Motor neuron (in vitro differentiated cells): ENCODE measurements at regions not wholly inside any gene's neighbourhood (a gene's known extent, or its start where the extent isn't known, plus 50 kb on each side); places are given as distances from the start of the nearest gene placed in this dataset.

Experiments
- ATAC-seq, 8 experiments: fragments of 200-7000 bp; cut with Tn5 transposase; replicated peaks in 6 of 8; 2 replicates each; pipeline ENCODE4 v1.8.0; 2021; ENCODE audit warnings: mild to moderate bottlenecking in 8 of 8, moderate library complexity in 8 of 8
- H3K27ac ChIP-seq, 2 donors: fragments of 250-450 bp; sonication (Bioruptor Pico); 2 replicates each; pipeline ENCODE4 v1.9.0; 2021; ENCODE audit warnings: antibody characterized with exemption in 2 of 2, mild to moderate bottlenecking in 2 of 2, moderate library complexity in 1 of 2
- H3K4me1 ChIP-seq, 2 donors: fragments of 250-450 bp; sonication (Bioruptor Pico); replicated peaks in 1 of 2; 2 replicates each; pipeline ENCODE4 v1.6.1; 2021; ENCODE audit warnings: antibody characterized with exemption in 2 of 2, mild to moderate bottlenecking in 2 of 2, moderate library complexity in 1 of 2
- H3K4me3 ChIP-seq, 5 donors: fragments of 250-450 bp; sonication (Bioruptor Pico); 2 replicates each; pipeline ENCODE4 v1.9.0; 2021; ENCODE audit warnings: antibody characterized with exemption in 5 of 5, mild to moderate bottlenecking in 5 of 5, moderate library complexity in 4 of 5
- WGBS, 10 experiments: fragments of 450-650 bp; shearing (Covaris generic); methylation state at CpG; one replicate each; pipeline ENCODE4 v1.0.0; 2022; 5-methylcytosine and 5-hydroxymethylcytosine counted together
- in situ Hi-C, 9 experiments: fragments of 400-800 bp; cut with MboI; loops; one replicate each; pipeline ENCODE4 v1.15.0; 2021; ENCODE audit warnings: low sequenced_read_pairs in 9 of 9, low pct_unique_long_range_greater_than_20kb in 2 of 9; ENCODE audit not compliant: unreplicated experiment in 9 of 9

- WGBS, 10 experiments = 21 to 100% (median 69%) methylated on average over 1 to 7 of the region's 7 CpGs; no CpG with 5 or more reads in 3 of the 10 experiments
- no peak overlapping the region for H3K4me3 ChIP-seq
- in situ Hi-C loops = no loop called here
These were observed 473.5 kb upstream of the AKR1E2 start for GRCh38 chr10:4352414-4352961.

GRCh38 chr10:4351723-4352413 is 474.1 kb upstream of the AKR1E2 start:
- peak in 7 of 8 experiments; percentile 22 to 81 (median 75) for ATAC-seq
- Histone ChIP-seq H3K4me3 (no peak overlapping the region), H3K4me1 (peaks cover 10 to 19% of the 10 kb centered on the region in 2 donors), H3K27ac (no peak overlapping the region)
- in situ Hi-C loops = no loop called here
- 17 to 100% (median 64%) methylated on average over 1 to 3 of the region's 3 CpGs for WGBS, 10 experiments

More at GRCh38 chr10:4352414-4352961, 473.5 kb upstream of the AKR1E2 start:
- Histone ChIP-seq H3K27ac (no peak overlapping the region), H3K4me1 (peaks cover 10 to 19% of the 10 kb centered on the region in 2 donors)
- peak in 2 of 8 experiments; percentile 13 to 16 for ATAC-seq

- in situ Hi-C loops = no loop called here
- Histone ChIP-seq H3K27ac (no peak overlapping the region), H3K4me1 (peaks cover 2 to 10% of the 10 kb centered on the region in 2 donors), H3K4me3 (no peak overlapping the region)
- WGBS, 10 experiments = 71 to 100% (median 91%) methylated on average over 2 to 6 of the region's 6 CpGs; no CpG with 5 or more reads in 2 of the 10 experiments
- ATAC-seq = no peak
These were observed 478.6 kb upstream of the AKR1E2 start for GRCh38 chr10:4347397-4347796.

DNA sequence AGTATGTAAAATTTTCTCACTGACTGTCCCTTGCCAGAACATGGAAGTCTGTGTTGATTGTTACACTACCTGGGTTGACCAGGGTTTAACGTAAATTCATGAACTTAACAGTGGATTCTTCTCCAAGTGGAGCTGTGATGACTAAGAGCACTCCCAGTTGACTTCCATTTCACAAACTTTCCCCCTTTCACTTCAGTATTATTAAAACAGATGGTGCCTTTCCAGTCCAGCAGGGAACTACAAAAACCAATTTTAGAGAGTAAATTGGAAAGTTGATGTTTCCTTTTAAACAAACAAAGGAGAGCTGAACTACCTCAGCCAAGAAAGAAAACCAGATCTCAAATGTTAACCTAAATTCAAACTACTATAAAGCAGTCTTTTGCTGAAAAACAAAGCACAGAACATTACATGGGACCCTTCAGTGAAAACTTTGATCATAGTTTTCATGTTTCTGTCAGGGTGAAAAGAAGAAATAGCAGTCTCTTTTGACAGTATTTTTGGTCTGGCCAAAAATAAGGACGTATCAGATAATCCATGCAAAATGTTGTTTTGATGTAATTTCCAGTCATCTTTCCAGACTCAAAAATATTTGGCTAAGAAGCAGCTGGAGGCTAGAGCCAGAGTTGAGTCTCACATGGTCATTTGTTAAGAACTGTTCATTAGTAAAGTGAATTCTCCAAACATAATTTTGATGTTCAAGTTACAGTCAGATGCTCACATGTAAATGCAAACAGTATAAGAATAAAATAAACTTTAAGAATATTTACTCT is 479.9 kb upstream of the AKR1E2 start:
- in situ Hi-C loops = no loop called here
- WGBS, 10 experiments = 40 to 100% (median 85%) methylated on average over 1 to 2 of the region's 2 CpGs
- no peak for ATAC-seq
- no peak overlapping the region for H3K27ac ChIP-seq
- peaks cover 2 to 4% of the 10 kb centered on the region in 2 donors for H3K4me1 ChIP-seq
- H3K4me3 ChIP-seq = no peak overlapping the region

DNA sequence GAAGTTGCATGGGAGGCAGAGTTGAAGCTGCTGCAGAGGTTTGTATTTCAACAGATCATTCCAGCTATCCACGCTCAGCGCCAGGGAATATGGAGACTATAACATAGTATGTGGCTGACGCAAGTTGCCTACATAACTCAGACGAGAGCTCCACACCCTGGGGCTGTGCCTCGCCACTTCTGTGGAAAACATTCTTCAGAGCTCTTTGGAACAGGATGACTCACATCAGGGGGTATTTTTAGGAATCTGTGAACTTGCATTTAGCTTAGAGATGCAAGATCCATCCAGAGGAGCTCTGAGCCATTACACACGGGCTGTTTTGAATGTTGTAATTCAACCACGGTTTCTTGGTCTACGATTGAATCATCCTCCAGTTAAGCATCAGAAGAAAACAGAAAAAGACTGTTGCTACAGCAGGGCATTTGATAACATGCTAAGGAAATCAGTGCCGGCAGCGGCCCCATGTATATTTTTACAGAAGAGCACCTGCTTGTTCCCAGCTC is 481.5 kb upstream of the AKR1E2 start:
- peak; percentile 90 to 100 (median 96) for ATAC-seq
- Histone ChIP-seq H3K27ac (no peak overlapping the region), H3K4me3 (no peak overlapping the region), H3K4me1 (peaks cover 2 to 4% of the 10 kb centered on the region in 2 donors)
- WGBS, 10 experiments = 0 to 93% (median 67%) methylated on average over 2 to 9 of the region's 10 CpGs; no CpG with 5 or more reads in 1 of the 10 experiments
- in situ Hi-C loops = no loop called here

GRCh38 chr10:4343873-4344272 is 482.1 kb upstream of the AKR1E2 start:
- 41 to 100% (median 90%) methylated on average over 1 to 4 of the region's 4 CpGs; no CpG with 5 or more reads in 2 of the 10 experiments for WGBS, 10 experiments
- Histone ChIP-seq H3K27ac (no peak overlapping the region), H3K4me1 (peaks cover 2 to 4% of the 10 kb centered on the region in 2 donors), H3K4me3 (no peak overlapping the region)
- in situ Hi-C loops = no loop called here
- peak in 2 of 8 experiments; percentile 6 to 8 for ATAC-seq

GRCh38 chr10:4343091-4343490 is 482.9 kb upstream of the AKR1E2 start:
- ATAC-seq = no peak
- no peak overlapping the region for H3K4me3 ChIP-seq
- in situ Hi-C loops = no loop called here
- no peak overlapping the region for H3K27ac ChIP-seq
- 68 to 100% (median 89%) methylated on average over 2 to 5 of the region's 6 CpGs for WGBS, 10 experiments
- H3K4me1 ChIP-seq = peaks cover 2 to 4% of the 10 kb centered on the region in 2 donors

- Histone ChIP-seq H3K27ac (no peak overlapping the region), H3K4me1 (no peaks in the 10 kb centered on the region), H3K4me3 (no peak overlapping the region)
- WGBS, 10 experiments = 89 to 100% (median 97%) methylated on average over 1 to 3 of the region's 3 CpGs; no CpG with 5 or more reads in 3 of the 10 experiments
- ATAC-seq = no peak
- in situ Hi-C loops = no loop called here
These were observed 487.2 kb upstream of the AKR1E2 start for GRCh38 chr10:4338768-4339167.

GRCh38 chr10:4337563-4337962 is 488.4 kb upstream of the AKR1E2 start:
- Histone ChIP-seq H3K4me1 (no peaks in the 10 kb centered on the region), H3K4me3 (no peak overlapping the region), H3K27ac (no peak overlapping the region)
- WGBS, 10 experiments = 27 to 100% (median 83%) methylated on average over 1 to 2 of the region's 2 CpGs; no CpG with 5 or more reads in 2 of the 10 experiments
- in situ Hi-C loops = no loop called here
- ATAC-seq = peak in 2 of 8 experiments; percentile 29 to 58

DNA sequence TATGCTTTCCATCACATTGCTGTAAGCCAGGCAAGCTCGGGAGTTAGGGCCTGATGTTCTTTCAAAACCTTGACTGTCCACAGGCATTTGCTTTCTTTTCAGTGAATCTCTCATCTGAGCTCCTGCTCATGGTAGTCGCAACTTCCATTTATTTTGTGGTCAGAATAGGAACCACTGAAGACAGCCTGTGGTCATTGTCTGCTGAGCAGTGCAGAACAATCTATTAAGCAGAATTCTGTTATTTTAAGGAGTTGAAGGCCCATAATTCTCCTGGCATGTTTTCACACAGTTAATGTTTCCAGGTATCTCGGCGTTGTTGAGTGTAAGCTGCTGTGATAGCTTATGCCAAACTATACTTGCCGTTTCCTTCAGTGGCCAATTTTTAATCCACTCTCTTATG is 491.1 kb upstream of the AKR1E2 start:
- no peak for ATAC-seq
- in situ Hi-C loops = no loop called here
- H3K4me3 ChIP-seq = no peak overlapping the region
- no peaks in the 10 kb centered on the region for H3K4me1 ChIP-seq
- WGBS, 10 experiments = 83 to 100% (median 95%) methylated on average over 1 to 5 of the region's 5 CpGs
- no peak overlapping the region for H3K27ac ChIP-seq

DNA sequence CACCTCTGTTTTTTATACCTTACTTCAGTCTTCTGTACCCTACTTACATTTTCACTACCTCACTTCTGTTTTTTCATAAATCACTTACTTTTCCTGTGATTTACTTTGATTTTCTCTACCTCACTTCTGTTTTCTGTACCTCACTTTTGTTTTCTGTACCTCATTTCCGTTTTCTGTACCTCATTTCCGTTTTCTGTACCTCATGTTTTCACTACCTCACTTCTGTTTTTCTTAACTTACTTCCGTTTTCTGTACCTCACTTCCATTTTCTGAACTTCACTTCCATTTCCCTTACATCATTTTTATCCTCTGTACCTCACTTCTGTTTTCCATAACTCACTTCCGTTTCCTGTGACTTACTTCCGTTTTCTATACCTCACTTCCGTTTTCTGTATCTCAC is 492.0 kb upstream of the AKR1E2 start:
- Histone ChIP-seq H3K27ac (no peak overlapping the region), H3K4me3 (no peak overlapping the region), H3K4me1 (no peaks in the 10 kb centered on the region)
- 88 to 98% (median 94%) methylated on average over 6 of the region's 6 CpGs for WGBS, 10 experiments
- ATAC-seq = no peak
- in situ Hi-C loops = no loop called here

DNA sequence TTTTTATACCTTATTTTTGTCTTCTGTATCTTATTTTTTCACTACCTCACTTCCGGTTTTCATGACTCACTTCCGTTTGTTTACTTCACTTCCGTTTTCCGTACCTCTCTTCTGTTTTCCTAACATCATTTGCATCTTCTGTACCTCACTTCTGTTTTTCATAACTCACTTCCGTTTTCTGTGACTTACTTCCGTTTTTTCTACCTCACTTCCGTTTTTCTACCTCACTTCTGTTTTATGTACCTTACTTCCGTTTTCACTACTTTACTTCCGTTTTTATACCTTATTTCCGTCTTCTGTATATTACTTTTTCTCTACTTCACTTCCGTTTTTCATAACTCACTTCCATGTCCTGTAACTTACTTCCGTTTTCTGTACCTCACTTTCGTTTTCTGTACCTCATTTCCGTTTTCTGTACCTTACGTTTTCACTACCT is 492.5 kb upstream of the AKR1E2 start:
- no peak for ATAC-seq
- no peak overlapping the region for H3K4me3 ChIP-seq
- WGBS, 10 experiments = 87 to 95% (median 92%) methylated on average over 11 to 15 of the region's 15 CpGs
- no peaks in the 10 kb centered on the region for H3K4me1 ChIP-seq
- no peak overlapping the region for H3K27ac ChIP-seq
- in situ Hi-C loops = no loop called here
